ENCODE measurements at regions not wholly inside any gene's neighbourhood (a gene's known extent, or its start where the extent isn't known, plus 50 kb on each side); places are given as distances from the start of the nearest gene placed in this dataset.

DNA sequence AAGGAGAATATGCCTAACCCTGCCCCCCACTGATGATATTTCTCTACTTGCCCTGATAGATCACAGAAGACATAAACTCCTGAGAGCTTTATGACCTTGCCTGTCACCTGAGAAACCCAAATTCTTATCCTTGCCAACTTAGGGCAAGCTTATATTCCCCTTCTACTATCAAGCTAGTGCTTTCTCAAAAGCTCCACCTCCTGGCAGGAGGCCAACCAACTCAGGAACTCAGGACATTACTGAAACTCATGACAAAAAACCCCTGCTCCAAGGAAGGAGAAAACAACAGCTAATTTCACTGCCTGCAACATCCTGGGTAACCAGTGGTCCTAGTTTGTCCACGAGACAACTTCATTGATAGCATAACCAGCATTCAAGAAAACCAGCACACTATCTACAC lies 60.9 kb upstream of the FSCB start:
- no peaks in the 10 kb centered on the region for H3K79me2 ChIP-seq (ENCODE audit: control insufficient read depth, insufficient read depth, low read length)
- H3K4me3 ChIP-seq (ENCODE audit: control insufficient read depth in 2 of 3, extremely low read depth in 1 of 3, insufficient read depth in 2 of 3, low read depth in 1 of 3, low read length in 3 of 3): no peak overlapping the region
- H3K9me3 ChIP-seq (ENCODE audit: control insufficient read depth, low read depth, low read length): peaks cover 1% of the 10 kb centered on the region
- no peak overlapping the region for H2AFZ ChIP-seq (ENCODE audit: control insufficient read depth, low read length)
- H3K27ac ChIP-seq (ENCODE audit: control insufficient read depth, insufficient read depth, low read length): no peak overlapping the region
- FAIRE-seq (no peak), DNase-seq (ENCODE audit: low read depth, low spot score) (no peak)
- dilution Hi-C loops (cut with MboI; ENCODE audit: extremely low pct_ligation_motif_present, low sequenced_read_pairs): no loop called here
- no peak overlapping the region for H3K9ac ChIP-seq (ENCODE audit: control insufficient read depth, extremely low read depth, insufficient read depth, low read length)
- no peaks in the 10 kb centered on the region for H3K36me3 ChIP-seq (ENCODE audit: control insufficient read depth in 2 of 2, extremely low read depth in 1 of 2, insufficient read depth in 2 of 2, low read length in 2 of 2)
- TF ChIP-seq, protein P1, sequence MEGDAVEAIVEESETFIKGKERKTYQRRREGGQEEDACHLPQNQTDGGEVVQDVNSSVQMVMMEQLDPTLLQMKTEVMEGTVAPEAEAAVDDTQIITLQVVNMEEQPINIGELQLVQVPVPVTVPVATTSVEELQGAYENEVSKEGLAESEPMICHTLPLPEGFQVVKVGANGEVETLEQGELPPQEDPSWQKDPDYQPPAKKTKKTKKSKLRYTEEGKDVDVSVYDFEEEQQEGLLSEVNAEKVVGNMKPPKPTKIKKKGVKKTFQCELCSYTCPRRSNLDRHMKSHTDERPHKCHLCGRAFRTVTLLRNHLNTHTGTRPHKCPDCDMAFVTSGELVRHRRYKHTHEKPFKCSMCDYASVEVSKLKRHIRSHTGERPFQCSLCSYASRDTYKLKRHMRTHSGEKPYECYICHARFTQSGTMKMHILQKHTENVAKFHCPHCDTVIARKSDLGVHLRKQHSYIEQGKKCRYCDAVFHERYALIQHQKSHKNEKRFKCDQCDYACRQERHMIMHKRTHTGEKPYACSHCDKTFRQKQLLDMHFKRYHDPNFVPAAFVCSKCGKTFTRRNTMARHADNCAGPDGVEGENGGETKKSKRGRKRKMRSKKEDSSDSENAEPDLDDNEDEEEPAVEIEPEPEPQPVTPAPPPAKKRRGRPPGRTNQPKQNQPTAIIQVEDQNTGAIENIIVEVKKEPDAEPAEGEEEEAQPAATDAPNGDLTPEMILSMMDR (optimal IDR thresholded peaks at IDR 0.05 in 1 of 3, IDR thresholded peaks at IDR 0.05 in 1 of 3, conservative IDR thresholded peaks at IDR 0.05 in 1 of 3; ENCODE audit: extremely low read depth in 1 of 3, insufficient read depth in 2 of 3, low read length in 3 of 3): no peak
- no peak for TF ChIP-seq EZH2 (IDR thresholded peaks at IDR 0.05; ENCODE audit: low read length)
- no peaks in the 10 kb centered on the region for H3K27me3 ChIP-seq (ENCODE audit: control insufficient read depth, extremely low read depth, insufficient read depth, low read length)
- no peaks in the 10 kb centered on the region for H4K20me1 ChIP-seq (ENCODE audit: control insufficient read depth, extremely low read depth, insufficient read depth, low read length)
- H3K9me1 ChIP-seq (ENCODE audit: control insufficient read depth, extremely low read depth, insufficient read depth, low read length): no peaks in the 10 kb centered on the region
- H3K4me1 ChIP-seq (ENCODE audit: control insufficient read depth, extremely low read depth, insufficient read depth, low read length): no peaks in the 10 kb centered on the region
- no peak overlapping the region for H3K4me2 ChIP-seq (ENCODE audit: control insufficient read depth, extremely low read depth, insufficient read depth, low read depth, low read length)

- Histone ChIP-seq H3K4me1 (ENCODE audit: control insufficient read depth, extremely low read depth, insufficient read depth, low read length) (no peaks in the 10 kb centered on the region), H3K9me1 (ENCODE audit: control insufficient read depth, extremely low read depth, insufficient read depth, low read length) (no peaks in the 10 kb centered on the region), H4K20me1 (ENCODE audit: control insufficient read depth, extremely low read depth, insufficient read depth, low read length) (no peaks in the 10 kb centered on the region), H2AFZ (ENCODE audit: control insufficient read depth, low read length) (no peak overlapping the region), H3K9ac (ENCODE audit: control insufficient read depth, extremely low read depth, insufficient read depth, low read length) (no peak overlapping the region), H3K4me2 (ENCODE audit: control insufficient read depth, extremely low read depth, insufficient read depth, low read depth, low read length) (no peak overlapping the region), H3K9me3 (ENCODE audit: control insufficient read depth, low read depth, low read length) (peaks cover 1% of the 10 kb centered on the region), H3K27me3 (ENCODE audit: control insufficient read depth, extremely low read depth, insufficient read depth, low read length) (no peaks in the 10 kb centered on the region), H3K79me2 (ENCODE audit: control insufficient read depth, insufficient read depth, low read length) (no peaks in the 10 kb centered on the region), H3K27ac (ENCODE audit: control insufficient read depth, insufficient read depth, low read length) (no peak overlapping the region), H3K4me3 (ENCODE audit: control insufficient read depth in 2 of 3, extremely low read depth in 1 of 3, insufficient read depth in 2 of 3, low read depth in 1 of 3, low read length in 3 of 3) (no peak overlapping the region), H3K36me3 (ENCODE audit: control insufficient read depth in 2 of 2, extremely low read depth in 1 of 2, insufficient read depth in 2 of 2, low read length in 2 of 2) (no peaks in the 10 kb centered on the region)
- no peak for TF ChIP-seq EZH2 (IDR thresholded peaks at IDR 0.05; ENCODE audit: low read length)
- TF ChIP-seq, protein P1 (optimal IDR thresholded peaks at IDR 0.05 in 1 of 3, IDR thresholded peaks at IDR 0.05 in 1 of 3, conservative IDR thresholded peaks at IDR 0.05 in 1 of 3; ENCODE audit: extremely low read depth in 1 of 3, insufficient read depth in 2 of 3, low read length in 3 of 3): no peak
- DNase-seq (ENCODE audit: low read depth, low spot score): no peak
- dilution Hi-C loops (cut with MboI; ENCODE audit: extremely low pct_ligation_motif_present, low sequenced_read_pairs): no loop called here
- FAIRE-seq: no peak
Observed at GRCh38 chr14:44565968-44566367, 58.9 kb upstream of the FSCB start.

All from keratinocyte (primary cell).